ENCODE measurements at regions not wholly inside any gene's neighbourhood (a gene's known extent, or its start where the extent isn't known, plus 50 kb on each side); places are given as distances from the start of the nearest gene placed in this dataset.

DNA sequence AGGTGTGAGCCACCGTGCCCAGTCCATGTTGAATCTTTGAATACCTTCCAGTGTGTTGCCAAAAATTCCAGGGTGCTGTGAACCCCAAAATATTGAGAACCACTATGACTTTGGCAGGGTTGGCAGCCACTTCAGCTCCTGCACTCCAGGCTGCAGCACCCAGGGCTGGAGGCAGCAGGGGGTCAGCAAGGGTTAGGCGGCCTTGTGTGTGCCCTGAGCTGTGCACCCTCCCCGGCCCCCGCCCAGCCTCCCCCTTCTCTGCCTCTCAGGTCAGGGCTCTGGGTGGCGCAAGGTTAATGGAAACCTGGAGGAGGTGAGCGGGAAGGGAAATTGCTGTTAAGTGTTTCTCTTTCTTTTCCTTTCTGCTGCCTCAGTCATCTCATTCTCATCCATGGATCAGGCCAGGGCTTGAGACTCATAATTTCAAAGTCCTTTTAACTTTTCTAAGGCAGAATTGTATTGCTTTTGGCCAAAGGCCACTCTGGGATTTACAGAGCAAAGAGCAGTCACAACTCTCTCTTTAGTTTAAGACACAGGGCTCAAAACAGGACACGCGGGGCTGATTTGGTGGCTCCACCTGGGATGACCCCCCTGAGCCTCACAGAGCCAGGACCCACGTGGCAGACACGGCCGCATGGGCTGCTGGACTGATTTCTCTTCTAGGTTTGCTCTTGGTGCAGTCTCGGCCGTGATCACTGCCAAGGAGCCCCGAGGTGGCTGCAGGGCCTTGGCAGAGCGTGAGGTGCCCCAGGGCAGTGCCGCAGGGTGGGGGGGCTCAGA, 212.3 kb downstream of the PTPRU start (continued):
- TF ChIP-seq, protein P1, sequence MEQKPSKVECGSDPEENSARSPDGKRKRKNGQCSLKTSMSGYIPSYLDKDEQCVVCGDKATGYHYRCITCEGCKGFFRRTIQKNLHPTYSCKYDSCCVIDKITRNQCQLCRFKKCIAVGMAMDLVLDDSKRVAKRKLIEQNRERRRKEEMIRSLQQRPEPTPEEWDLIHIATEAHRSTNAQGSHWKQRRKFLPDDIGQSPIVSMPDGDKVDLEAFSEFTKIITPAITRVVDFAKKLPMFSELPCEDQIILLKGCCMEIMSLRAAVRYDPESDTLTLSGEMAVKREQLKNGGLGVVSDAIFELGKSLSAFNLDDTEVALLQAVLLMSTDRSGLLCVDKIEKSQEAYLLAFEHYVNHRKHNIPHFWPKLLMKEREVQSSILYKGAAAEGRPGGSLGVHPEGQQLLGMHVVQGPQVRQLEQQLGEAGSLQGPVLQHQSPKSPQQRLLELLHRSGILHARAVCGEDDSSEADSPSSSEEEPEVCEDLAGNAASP (CRISPR knock-in tag; IDR thresholded peaks at IDR 0.05; ENCODE audit: borderline replicate concordance): peak; percentile 31; the same call in 1 of the 2 replicates
- no peak for TF ChIP-seq ZBTB1 (CRISPR knock-in tag; IDR thresholded peaks at IDR 0.05; ENCODE audit: borderline replicate concordance)
- TF ChIP-seq MYC (CRISPR knock-in tag; IDR thresholded peaks at IDR 0.05; ENCODE audit: borderline replicate concordance): peak; percentile 64
- TF ChIP-seq, protein P2, sequence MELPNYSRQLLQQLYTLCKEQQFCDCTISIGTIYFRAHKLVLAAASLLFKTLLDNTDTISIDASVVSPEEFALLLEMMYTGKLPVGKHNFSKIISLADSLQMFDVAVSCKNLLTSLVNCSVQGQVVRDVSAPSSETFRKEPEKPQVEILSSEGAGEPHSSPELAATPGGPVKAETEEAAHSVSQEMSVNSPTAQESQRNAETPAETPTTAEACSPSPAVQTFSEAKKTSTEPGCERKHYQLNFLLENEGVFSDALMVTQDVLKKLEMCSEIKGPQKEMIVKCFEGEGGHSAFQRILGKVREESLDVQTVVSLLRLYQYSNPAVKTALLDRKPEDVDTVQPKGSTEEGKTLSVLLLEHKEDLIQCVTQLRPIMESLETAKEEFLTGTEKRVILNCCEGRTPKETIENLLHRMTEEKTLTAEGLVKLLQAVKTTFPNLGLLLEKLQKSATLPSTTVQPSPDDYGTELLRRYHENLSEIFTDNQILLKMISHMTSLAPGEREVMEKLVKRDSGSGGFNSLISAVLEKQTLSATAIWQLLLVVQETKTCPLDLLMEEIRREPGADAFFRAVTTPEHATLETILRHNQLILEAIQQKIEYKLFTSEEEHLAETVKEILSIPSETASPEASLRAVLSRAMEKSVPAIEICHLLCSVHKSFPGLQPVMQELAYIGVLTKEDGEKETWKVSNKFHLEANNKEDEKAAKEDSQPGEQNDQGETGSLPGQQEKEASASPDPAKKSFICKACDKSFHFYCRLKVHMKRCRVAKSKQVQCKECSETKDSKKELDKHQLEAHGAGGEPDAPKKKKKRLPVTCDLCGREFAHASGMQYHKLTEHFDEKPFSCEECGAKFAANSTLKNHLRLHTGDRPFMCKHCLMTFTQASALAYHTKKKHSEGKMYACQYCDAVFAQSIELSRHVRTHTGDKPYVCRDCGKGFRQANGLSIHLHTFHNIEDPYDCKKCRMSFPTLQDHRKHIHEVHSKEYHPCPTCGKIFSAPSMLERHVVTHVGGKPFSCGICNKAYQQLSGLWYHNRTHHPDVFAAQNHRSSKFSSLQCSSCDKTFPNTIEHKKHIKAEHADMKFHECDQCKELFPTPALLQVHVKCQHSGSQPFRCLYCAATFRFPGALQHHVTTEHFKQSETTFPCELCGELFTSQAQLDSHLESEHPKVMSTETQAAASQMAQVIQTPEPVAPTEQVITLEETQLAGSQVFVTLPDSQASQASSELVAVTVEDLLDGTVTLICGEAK (IDR thresholded peaks at IDR 0.05): no peak
- TF ChIP-seq, protein P2 (CRISPR knock-in tag; IDR thresholded peaks at IDR 0.05): no peak
- no peak for TF ChIP-seq HOXA5 (CRISPR knock-in tag; IDR thresholded peaks at IDR 0.05)
- TF ChIP-seq, protein P3, sequence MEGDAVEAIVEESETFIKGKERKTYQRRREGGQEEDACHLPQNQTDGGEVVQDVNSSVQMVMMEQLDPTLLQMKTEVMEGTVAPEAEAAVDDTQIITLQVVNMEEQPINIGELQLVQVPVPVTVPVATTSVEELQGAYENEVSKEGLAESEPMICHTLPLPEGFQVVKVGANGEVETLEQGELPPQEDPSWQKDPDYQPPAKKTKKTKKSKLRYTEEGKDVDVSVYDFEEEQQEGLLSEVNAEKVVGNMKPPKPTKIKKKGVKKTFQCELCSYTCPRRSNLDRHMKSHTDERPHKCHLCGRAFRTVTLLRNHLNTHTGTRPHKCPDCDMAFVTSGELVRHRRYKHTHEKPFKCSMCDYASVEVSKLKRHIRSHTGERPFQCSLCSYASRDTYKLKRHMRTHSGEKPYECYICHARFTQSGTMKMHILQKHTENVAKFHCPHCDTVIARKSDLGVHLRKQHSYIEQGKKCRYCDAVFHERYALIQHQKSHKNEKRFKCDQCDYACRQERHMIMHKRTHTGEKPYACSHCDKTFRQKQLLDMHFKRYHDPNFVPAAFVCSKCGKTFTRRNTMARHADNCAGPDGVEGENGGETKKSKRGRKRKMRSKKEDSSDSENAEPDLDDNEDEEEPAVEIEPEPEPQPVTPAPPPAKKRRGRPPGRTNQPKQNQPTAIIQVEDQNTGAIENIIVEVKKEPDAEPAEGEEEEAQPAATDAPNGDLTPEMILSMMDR (CRISPR knock-in tag; IDR thresholded peaks at IDR 0.05): peak; percentile 23
- TF ChIP-seq, protein P4, sequence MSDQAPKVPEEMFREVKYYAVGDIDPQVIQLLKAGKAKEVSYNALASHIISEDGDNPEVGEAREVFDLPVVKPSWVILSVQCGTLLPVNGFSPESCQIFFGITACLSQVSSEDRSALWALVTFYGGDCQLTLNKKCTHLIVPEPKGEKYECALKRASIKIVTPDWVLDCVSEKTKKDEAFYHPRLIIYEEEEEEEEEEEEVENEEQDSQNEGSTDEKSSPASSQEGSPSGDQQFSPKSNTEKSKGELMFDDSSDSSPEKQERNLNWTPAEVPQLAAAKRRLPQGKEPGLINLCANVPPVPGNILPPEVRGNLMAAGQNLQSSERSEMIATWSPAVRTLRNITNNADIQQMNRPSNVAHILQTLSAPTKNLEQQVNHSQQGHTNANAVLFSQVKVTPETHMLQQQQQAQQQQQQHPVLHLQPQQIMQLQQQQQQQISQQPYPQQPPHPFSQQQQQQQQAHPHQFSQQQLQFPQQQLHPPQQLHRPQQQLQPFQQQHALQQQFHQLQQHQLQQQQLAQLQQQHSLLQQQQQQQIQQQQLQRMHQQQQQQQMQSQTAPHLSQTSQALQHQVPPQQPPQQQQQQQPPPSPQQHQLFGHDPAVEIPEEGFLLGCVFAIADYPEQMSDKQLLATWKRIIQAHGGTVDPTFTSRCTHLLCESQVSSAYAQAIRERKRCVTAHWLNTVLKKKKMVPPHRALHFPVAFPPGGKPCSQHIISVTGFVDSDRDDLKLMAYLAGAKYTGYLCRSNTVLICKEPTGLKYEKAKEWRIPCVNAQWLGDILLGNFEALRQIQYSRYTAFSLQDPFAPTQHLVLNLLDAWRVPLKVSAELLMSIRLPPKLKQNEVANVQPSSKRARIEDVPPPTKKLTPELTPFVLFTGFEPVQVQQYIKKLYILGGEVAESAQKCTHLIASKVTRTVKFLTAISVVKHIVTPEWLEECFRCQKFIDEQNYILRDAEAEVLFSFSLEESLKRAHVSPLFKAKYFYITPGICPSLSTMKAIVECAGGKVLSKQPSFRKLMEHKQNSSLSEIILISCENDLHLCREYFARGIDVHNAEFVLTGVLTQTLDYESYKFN (CRISPR knock-in tag; conservative IDR thresholded peaks at IDR 0.05): peak; percentile 56
- TF ChIP-seq FLYWCH1 (CRISPR knock-in tag; IDR thresholded peaks at IDR 0.05): no peak
